ENCODE measurements at regions not wholly inside any gene's neighbourhood (a gene's known extent, or its start where the extent isn't known, plus 50 kb on each side); places are given as distances from the start of the nearest gene placed in this dataset.
"Not testable (repeated sequence)": the region's sequence is repeated elsewhere in the genome, so short reads cannot be mapped to it uniquely, and the experiment has no call there.

DNA sequence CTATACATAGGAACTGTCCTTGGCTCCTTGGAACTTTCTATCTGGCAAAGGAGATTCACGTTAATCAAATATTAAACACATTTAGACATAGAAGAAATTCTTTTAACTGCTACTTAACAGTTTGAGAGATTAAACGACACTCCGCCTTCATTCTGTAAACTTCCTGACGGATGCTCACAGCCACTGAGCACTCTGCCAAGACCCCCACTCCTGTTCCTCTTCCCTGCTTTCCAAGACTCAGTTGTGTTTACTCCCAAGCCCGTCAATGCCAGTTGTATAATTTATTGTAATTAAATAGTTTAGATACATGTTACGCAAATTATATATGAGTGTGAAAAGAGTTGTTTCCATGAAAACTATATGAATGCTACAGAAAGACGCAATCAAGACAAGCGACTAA lies 321.4 kb upstream of the EPHA4 start:
- no peak overlapping the region for H3K4me3 ChIP-seq (ENCODE audit: low read length)
- ChIA-PET CTCF (no interaction called here), POLR2A (ENCODE audit: unreplicated experiment) (no interaction called here)
- H3K4me2 ChIP-seq (ENCODE audit: low read length) = no peak overlapping the region
- no peak overlapping the region for H3K9ac ChIP-seq (ENCODE audit: low read length)
- no peak overlapping the region for H3K27ac ChIP-seq (ENCODE audit: low read length)
- no peak overlapping the region for H2AFZ ChIP-seq (ENCODE audit: low read length)
- DNase-seq = no peak
- intact Hi-C loops (cut with micrococcal nuclease) = no loop called here
- H3K27me3 ChIP-seq (ENCODE audit: low read length) = no peaks in the 10 kb centered on the region; the same call in 1 of the 2 replicates
- H3K4me1 ChIP-seq (ENCODE audit: insufficient read depth, low read length) = no peaks in the 10 kb centered on the region
- no peaks in the 10 kb centered on the region for H4K20me1 ChIP-seq (ENCODE audit: low read length)
- no peaks in the 10 kb centered on the region for H3K9me3 ChIP-seq (ENCODE audit: low read length)
- H3K9me2 ChIP-seq (replicated peaks; ENCODE audit: low read length) = no peaks in the 10 kb centered on the region
- H3K36me3 ChIP-seq (ENCODE audit: low read depth, low read length) = no peaks in the 10 kb centered on the region
- H3F3A ChIP-seq (ENCODE audit: low read length, unreplicated experiment) = no peaks in the 10 kb centered on the region
- BruUV-seq (replicated peaks) = no TSS peak
- TF ChIP-seq, protein P1, sequence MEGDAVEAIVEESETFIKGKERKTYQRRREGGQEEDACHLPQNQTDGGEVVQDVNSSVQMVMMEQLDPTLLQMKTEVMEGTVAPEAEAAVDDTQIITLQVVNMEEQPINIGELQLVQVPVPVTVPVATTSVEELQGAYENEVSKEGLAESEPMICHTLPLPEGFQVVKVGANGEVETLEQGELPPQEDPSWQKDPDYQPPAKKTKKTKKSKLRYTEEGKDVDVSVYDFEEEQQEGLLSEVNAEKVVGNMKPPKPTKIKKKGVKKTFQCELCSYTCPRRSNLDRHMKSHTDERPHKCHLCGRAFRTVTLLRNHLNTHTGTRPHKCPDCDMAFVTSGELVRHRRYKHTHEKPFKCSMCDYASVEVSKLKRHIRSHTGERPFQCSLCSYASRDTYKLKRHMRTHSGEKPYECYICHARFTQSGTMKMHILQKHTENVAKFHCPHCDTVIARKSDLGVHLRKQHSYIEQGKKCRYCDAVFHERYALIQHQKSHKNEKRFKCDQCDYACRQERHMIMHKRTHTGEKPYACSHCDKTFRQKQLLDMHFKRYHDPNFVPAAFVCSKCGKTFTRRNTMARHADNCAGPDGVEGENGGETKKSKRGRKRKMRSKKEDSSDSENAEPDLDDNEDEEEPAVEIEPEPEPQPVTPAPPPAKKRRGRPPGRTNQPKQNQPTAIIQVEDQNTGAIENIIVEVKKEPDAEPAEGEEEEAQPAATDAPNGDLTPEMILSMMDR (conservative IDR thresholded peaks at IDR 0.05; ENCODE audit: low read depth, low read length) = no peak
- TF ChIP-seq EZH2 (IDR thresholded peaks at IDR 0.05; ENCODE audit: low read length, unreplicated experiment) (no peak), EZH2phosphoT487 (IDR thresholded peaks at IDR 0.05; ENCODE audit: borderline replicate concordance, low read length) (no peak)
- no peak for ATAC-seq
- H3K79me2 ChIP-seq (ENCODE audit: low read length) = no peaks in the 10 kb centered on the region

DNA sequence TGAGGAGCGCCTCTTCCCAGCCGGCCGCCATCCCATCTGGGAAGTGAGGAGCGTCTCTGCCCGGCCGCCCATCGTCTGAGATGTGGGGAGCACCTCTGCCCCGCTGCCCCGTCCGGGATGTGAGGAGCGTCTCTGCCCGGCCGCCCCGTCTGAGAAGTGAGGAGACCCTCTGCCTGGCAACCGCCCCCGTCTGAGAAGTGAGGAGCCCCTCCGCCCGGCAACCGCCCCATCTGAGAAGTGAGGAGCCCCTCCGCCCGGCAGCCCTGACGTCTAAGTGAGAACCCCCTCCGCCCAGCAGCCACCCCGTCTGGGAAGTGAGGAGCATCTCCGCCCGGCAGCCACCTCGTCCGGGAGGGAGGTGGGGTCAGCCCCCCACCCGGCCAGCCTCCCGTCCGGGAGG lies 319.9 kb upstream of the EPHA4 start:
- ATAC-seq; H3K4me3 ChIP-seq (ENCODE audit: low read length); H3K36me3 ChIP-seq (ENCODE audit: low read depth, low read length); intact Hi-C loops (cut with micrococcal nuclease); H3F3A ChIP-seq (ENCODE audit: low read length, unreplicated experiment); H3K27ac ChIP-seq (ENCODE audit: low read length); H4K20me1 ChIP-seq (ENCODE audit: low read length); H3K9me2 ChIP-seq (replicated peaks; ENCODE audit: low read length); H3K4me2 ChIP-seq (ENCODE audit: low read length); H3K9me3 ChIP-seq (ENCODE audit: low read length); DNase-seq; BruUV-seq (replicated peaks); H3K79me2 ChIP-seq (ENCODE audit: low read length); H3K4me1 ChIP-seq (ENCODE audit: insufficient read depth, low read length); H2AFZ ChIP-seq (ENCODE audit: low read length); H3K27me3 ChIP-seq (ENCODE audit: low read length); H3K9ac ChIP-seq (ENCODE audit: low read length); CTCF ChIA-PET; POLR2A ChIA-PET (ENCODE audit: unreplicated experiment): not testable (repeated sequence)

DNA sequence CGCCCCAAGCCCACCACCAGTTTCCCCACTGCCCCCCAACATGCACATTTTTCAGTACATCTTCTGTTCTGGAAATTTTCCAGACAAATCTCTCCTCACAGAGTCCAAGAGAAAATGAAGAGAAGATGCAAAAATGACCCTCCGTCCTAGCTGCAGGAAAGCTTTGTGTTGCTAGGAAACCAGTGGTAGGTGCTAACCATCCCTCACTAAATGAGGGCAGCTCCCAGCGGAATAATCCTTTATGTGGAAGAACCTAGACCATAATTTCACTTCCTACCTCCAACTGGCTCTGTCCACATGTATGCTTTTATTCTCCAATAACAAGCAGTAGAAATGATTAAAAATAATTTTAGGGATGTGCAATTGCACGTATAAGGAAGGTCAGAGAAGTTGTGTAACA lies 311.9 kb upstream of the EPHA4 start:
- Histone ChIP-seq H3K36me3 (ENCODE audit: low read depth, low read length) (no peaks in the 10 kb centered on the region), H3K4me2 (ENCODE audit: low read length) (no peak overlapping the region), H3K4me3 (ENCODE audit: low read length) (no peak overlapping the region), H2AFZ (ENCODE audit: low read length) (no peak overlapping the region), H3K27ac (ENCODE audit: low read length) (no peak overlapping the region), H3K9ac (ENCODE audit: low read length) (no peak overlapping the region), H4K20me1 (ENCODE audit: low read length) (no peaks in the 10 kb centered on the region), H3K9me3 (ENCODE audit: low read length) (no peaks in the 10 kb centered on the region), H3F3A (ENCODE audit: low read length, unreplicated experiment) (no peaks in the 10 kb centered on the region), H3K27me3 (ENCODE audit: low read length) (peaks cover 32% of the 10 kb centered on the region; the same call in 1 of the 2 replicates), H3K9me2 (replicated peaks; ENCODE audit: low read length) (no peaks in the 10 kb centered on the region), H3K79me2 (ENCODE audit: low read length) (no peaks in the 10 kb centered on the region), H3K4me1 (ENCODE audit: insufficient read depth, low read length) (no peaks in the 10 kb centered on the region)
- ChIA-PET CTCF (no interaction called here), POLR2A (ENCODE audit: unreplicated experiment) (no interaction called here)
- ATAC-seq = no peak
- no peak for DNase-seq
- intact Hi-C loops (cut with micrococcal nuclease) = no loop called here
- TF ChIP-seq, protein P1 (conservative IDR thresholded peaks at IDR 0.05; ENCODE audit: low read depth, low read length) = no peak
- TF ChIP-seq EZH2 (IDR thresholded peaks at IDR 0.05; ENCODE audit: low read length, unreplicated experiment) = no peak
- TF ChIP-seq EZH2phosphoT487 (IDR thresholded peaks at IDR 0.05; ENCODE audit: borderline replicate concordance, low read length) = no peak
- no TSS peak for BruUV-seq (replicated peaks)
